GDM1 (cell line): ENCODE measurements at regions not wholly inside any gene's neighbourhood (a gene's known extent, or its start where the extent isn't known, plus 50 kb on each side); places are given as distances from the start of the nearest gene placed in this dataset.

ENCODE experiments used
- DNase-seq: peaks from one replicate; lab custom pipeline; 2025; lab: John Stamatoyannopoulos, UW

- no peak for DNase-seq
Measured at GRCh38 chr3:40701016-40701588, 176.3 kb downstream of the ZNF621 start.

GRCh38 chr3:40704224-40704623 lies 179.5 kb downstream of the ZNF621 start:
- no peak for DNase-seq

GRCh38 chr3:40705663-40706062 lies 180.9 kb downstream of the ZNF621 start:
- no peak for DNase-seq

- no peak for DNase-seq
Measured at GRCh38 chr3:40713306-40713705, 188.5 kb downstream of the ZNF621 start.

- DNase-seq, result no peak
Measured at GRCh38 chr3:40713795-40714194, 189.0 kb downstream of the ZNF621 start.

GRCh38 chr3:40714771-40715345 lies 190.1 kb downstream of the ZNF621 start:
- DNase-seq, result no peak

GRCh38 chr3:40715551-40715950 lies 190.8 kb downstream of the ZNF621 start:
- no peak for DNase-seq

GRCh38 chr3:40717471-40717870 lies 192.7 kb downstream of the ZNF621 start:
- no peak for DNase-seq

- DNase-seq, result no peak
Measured at GRCh38 chr3:40718209-40718608, 193.4 kb downstream of the ZNF621 start.

- peak; percentile 43 for DNase-seq
Measured at GRCh38 chr3:40718681-40719080, 193.9 kb downstream of the ZNF621 start.

- no peak for DNase-seq
Measured at GRCh38 chr3:40719660-40720287, 195.0 kb downstream of the ZNF621 start.

- no peak for DNase-seq
Measured at GRCh38 chr3:40720341-40720740, 195.6 kb downstream of the ZNF621 start.

- DNase-seq, result no peak
Measured at GRCh38 chr3:40720863-40721262, 196.1 kb downstream of the ZNF621 start.

GRCh38 chr3:40723083-40723660 lies 198.4 kb downstream of the ZNF621 start:
- DNase-seq, result no peak

- no peak for DNase-seq
Measured at GRCh38 chr3:40725031-40725430, 200.3 kb downstream of the ZNF621 start.

GRCh38 chr3:40731445-40731844 lies 206.7 kb downstream of the ZNF621 start:
- no peak for DNase-seq

- no peak for DNase-seq
Measured at GRCh38 chr3:40736943-40737342, 212.2 kb downstream of the ZNF621 start.

- no peak for DNase-seq
Measured at GRCh38 chr3:40737343-40737742, 212.6 kb downstream of the ZNF621 start.

- no peak for DNase-seq
Measured at GRCh38 chr3:40739971-40740370, 215.2 kb downstream of the ZNF621 start.

GRCh38 chr3:40741729-40742128 lies 217.0 kb downstream of the ZNF621 start:
- DNase-seq, result no peak

- DNase-seq, result no peak
Measured at GRCh38 chr3:40745381-40746106, 220.8 kb downstream of the ZNF621 start.

- no peak for DNase-seq
Measured at GRCh38 chr3:40751666-40752065, 226.9 kb downstream of the ZNF621 start.

GRCh38 chr3:40752492-40752891 lies 227.7 kb downstream of the ZNF621 start:
- no peak for DNase-seq
